Fibroblast of villous mesenchyme (primary cell): ENCODE measurements at regions not wholly inside any gene's neighbourhood (a gene's known extent, or its start where the extent isn't known, plus 50 kb on each side); places are given as distances from the start of the nearest gene placed in this dataset.
A peak's percentile ranks its signal among the peaks of the same experiment; 100 is the strongest.

ENCODE experiments used
- DNase-seq: peaks from one replicate; pipeline ENCODE4 v3.0.0-alpha.2; 2010; ENCODE audit warnings: low read depth
- H3K4me3 ChIP-seq: 2 replicates; pipeline ENCODE4 v1.5.1; 2011; ENCODE audit warnings: low read depth, mild to moderate bottlenecking, low read length
- TF ChIP-seq, protein P1 (sequence below): IDR thresholded peaks from 2 replicates; pipeline ENCODE4 v1.5.1; 2012; ENCODE audit warnings: low read depth, mild to moderate bottlenecking, low read length; ENCODE audit not compliant: insufficient read depth

DNA sequence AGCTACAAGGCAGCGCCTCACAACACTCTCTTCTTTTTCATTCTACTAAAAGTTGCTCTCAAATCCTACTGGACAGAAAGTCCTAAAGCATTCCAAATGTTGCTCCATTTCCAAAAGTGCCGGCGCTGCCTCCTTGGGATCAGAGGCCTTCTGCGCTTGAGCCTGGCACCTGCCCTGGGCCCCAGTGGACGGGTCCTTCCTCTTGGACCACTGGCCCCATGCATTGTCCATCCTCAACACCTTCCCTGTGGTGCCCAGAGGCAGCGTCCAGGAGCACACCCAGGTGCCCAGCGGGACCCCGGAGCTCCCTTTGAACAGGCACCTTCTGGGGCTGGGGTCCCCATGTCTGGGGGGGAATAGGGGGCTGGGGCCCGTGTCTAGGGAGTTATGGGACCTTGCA is 205.2 kb downstream of the ERMARD start:
- DNase-seq, result no peak
- TF ChIP-seq, protein P1, sequence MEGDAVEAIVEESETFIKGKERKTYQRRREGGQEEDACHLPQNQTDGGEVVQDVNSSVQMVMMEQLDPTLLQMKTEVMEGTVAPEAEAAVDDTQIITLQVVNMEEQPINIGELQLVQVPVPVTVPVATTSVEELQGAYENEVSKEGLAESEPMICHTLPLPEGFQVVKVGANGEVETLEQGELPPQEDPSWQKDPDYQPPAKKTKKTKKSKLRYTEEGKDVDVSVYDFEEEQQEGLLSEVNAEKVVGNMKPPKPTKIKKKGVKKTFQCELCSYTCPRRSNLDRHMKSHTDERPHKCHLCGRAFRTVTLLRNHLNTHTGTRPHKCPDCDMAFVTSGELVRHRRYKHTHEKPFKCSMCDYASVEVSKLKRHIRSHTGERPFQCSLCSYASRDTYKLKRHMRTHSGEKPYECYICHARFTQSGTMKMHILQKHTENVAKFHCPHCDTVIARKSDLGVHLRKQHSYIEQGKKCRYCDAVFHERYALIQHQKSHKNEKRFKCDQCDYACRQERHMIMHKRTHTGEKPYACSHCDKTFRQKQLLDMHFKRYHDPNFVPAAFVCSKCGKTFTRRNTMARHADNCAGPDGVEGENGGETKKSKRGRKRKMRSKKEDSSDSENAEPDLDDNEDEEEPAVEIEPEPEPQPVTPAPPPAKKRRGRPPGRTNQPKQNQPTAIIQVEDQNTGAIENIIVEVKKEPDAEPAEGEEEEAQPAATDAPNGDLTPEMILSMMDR, result no peak
- no peak overlapping the region for H3K4me3 ChIP-seq

DNA sequence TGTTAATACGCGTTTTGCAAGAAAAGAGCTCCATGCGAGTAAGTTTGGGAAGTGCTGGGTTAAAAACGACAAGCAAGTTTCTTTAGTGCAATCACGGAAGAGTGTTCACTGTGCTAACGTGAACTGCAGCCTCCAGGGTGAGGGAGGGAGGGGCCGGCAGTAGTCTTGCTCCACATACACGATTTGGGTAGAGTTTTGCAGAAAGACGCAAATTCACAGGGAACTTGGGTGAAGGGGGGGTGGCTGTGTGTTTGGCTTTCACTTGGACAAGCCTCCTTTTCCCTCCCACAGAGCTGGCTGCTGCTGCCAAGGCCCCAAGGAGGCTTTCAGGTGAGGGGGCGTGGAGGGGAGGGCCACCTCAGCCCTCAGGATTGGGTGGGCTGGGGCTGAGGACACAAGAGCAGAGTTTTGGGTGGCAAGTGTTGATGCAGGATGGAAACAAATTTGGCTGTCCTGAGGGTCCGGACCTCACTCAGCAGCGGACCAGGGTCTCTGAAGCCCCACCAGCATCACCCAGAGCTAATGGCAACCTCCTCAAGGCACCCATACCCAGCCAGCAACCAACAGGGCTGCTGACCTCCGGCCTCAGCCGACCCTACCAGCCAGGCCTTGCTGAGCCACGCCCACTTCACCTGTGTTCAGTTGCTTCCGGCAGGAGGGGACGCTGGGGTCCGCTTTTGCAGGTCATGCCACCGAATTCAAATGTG is 204.5 kb downstream of the ERMARD start:
- TF ChIP-seq, protein P1, result no peak
- DNase-seq, result no peak
- H3K4me3 ChIP-seq, result no peak overlapping the region

DNA sequence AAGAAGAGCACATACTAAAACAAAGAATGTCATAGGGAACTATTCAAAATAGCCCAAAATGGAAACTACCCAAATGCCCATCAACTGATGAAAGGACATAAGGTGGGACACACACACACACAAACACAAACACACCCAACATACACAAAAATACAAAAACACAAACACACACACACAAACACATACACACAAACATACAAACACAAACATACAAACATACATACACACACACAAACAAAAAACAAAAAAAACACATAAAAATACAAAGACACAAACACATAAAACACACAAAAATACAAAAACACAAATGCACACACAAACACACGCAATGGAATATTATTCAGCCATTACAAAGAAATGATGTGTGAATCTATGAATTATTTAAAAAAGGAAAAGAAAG is 203.6 kb downstream of the ERMARD start:
- TF ChIP-seq, protein P1, result no peak
- no peak for DNase-seq
- H3K4me3 ChIP-seq, result no peak overlapping the region

DNA sequence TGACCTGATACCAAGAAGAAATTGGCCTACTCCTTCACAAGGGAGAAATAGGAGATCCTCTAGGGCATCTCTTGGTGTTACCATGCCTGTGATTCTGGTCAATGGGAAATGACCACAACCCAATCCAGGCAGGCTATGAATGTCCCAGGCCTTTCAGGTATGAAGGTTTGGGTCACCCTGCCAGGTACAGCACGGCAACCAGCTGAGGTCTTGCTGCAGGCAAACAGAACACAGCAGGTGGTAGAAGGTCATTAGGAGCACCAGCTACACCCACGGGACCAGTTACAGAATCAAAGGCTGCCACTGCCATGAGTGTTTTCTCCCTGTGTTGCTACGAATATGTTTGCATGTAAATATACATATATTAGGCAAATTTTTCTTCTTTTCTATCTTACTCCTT is 202.3 kb downstream of the ERMARD start:
- DNase-seq, result no peak
- TF ChIP-seq, protein P1, result no peak
- no peak overlapping the region for H3K4me3 ChIP-seq

DNA sequence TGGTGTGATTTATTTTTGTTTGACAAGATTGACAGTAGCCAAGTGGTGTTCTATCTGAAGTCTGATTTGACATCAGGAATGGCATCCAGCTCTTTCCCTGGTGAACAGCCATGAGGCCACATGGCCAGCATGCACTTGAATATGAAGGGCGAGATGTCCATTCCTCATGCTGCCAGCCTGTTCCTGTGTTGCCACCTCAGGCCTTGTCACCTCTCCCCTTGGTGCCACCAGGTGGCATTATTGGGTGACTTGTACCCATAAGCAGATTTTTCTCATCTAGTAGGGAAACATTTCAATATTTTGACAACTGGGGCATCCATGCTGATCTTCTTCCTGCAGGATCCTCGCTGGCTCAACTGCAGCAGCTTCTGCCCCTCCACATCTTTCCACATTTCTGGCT is 199.1 kb downstream of the ERMARD start:
- peak; percentile 10 for DNase-seq
- TF ChIP-seq, protein P1, result peak; percentile 21

DNA sequence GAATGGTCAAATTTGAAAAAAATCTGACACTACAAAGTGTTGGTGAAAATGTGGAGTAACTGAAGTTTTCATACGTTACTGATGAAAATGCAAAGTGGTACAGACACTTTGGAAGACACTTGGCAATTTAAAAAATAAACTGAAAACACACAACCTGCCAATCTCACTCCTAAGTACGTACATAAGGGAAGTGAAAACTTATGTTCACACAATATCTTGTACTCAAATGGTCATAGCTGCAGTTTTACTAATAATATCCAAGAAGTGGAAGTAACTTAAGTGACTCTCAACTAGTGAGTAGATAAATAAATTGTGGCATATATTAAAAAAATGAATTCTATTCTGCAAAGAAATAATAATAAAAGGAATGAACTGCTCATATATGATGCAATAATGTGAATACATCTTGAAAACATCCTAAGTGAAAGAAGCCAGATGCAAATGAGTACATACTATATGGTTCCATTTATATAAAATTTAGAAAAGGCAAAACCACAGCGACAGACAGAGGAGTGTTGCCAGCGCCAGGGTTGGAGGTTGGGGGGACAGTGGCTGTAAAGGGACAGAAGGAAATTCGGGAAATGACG is 198.2 kb downstream of the ERMARD start:
- H3K4me3 ChIP-seq, result no peak overlapping the region
- TF ChIP-seq, protein P1, result no peak
- no peak for DNase-seq

More for the DNA sequence above, 199.1 kb downstream of the ERMARD start:
- no peak overlapping the region for H3K4me3 ChIP-seq

DNA sequence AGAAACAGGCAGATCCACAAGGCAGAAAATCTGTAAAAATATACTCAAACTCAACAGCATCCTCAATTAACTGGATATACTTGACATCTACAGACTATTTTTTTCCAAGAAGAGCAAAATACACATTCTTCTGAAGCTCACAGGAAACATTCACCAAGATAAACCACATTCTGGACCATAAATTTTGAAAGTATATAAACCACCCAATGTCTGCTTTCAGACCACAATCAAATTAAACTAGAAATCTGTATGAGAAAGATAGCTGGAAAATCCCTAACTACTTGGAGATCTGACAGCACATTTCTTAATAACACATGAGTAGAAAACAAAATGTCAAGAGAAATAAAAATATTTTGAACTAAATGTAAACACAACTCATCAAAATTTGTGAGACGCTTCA is 195.5 kb downstream of the ERMARD start:
- no peak overlapping the region for H3K4me3 ChIP-seq
- peak; percentile 38 for DNase-seq
- TF ChIP-seq, protein P1, result no peak
